DND-41 (cell line): ENCODE measurements at regions not wholly inside any gene's neighbourhood (a gene's known extent, or its start where the extent isn't known, plus 50 kb on each side); places are given as distances from the start of the nearest gene placed in this dataset.

Source experiments
- EZH2 ChIP-seq: IDR thresholded peaks from 3 replicates; pipeline ENCODE4 v1.6.1; 2012; ENCODE audit warnings: borderline replicate concordance, low read depth, mild to moderate bottlenecking, moderate library complexity, low read length, inconsistent platforms; ENCODE audit not compliant: severe bottlenecking
- TF ChIP-seq, protein P1 (sequence below): IDR thresholded peaks from 2 replicates; pipeline ENCODE4 v1.5.1; 2012; ENCODE audit warnings: borderline replicate concordance, low read length, moderate library complexity, mild to moderate bottlenecking; ENCODE audit not compliant: poor library complexity, severe bottlenecking; ENCODE audit errors: extremely low read depth

DNA sequence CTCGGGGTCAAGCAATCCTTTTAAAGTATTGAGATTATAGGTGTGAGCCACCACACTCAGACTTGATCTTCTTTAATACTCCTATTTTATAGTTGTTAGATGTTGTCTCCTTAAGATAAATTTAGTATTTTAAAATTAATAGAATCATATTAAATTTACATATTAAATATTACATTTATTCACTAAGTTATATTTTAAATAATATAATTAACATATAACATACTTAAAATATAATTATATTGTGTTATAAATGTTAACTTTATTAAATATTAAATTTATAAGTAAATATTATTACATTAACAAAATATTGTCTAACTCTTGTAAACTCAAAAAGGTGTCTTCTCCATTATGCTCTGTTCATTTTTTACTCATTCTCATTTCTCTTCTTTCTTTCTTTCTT, 675.9 kb upstream of the ADGRL4 start:
- TF ChIP-seq, protein P1, sequence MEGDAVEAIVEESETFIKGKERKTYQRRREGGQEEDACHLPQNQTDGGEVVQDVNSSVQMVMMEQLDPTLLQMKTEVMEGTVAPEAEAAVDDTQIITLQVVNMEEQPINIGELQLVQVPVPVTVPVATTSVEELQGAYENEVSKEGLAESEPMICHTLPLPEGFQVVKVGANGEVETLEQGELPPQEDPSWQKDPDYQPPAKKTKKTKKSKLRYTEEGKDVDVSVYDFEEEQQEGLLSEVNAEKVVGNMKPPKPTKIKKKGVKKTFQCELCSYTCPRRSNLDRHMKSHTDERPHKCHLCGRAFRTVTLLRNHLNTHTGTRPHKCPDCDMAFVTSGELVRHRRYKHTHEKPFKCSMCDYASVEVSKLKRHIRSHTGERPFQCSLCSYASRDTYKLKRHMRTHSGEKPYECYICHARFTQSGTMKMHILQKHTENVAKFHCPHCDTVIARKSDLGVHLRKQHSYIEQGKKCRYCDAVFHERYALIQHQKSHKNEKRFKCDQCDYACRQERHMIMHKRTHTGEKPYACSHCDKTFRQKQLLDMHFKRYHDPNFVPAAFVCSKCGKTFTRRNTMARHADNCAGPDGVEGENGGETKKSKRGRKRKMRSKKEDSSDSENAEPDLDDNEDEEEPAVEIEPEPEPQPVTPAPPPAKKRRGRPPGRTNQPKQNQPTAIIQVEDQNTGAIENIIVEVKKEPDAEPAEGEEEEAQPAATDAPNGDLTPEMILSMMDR = no peak
- TF ChIP-seq EZH2 = no peak
